IPS DF 6.9 (cell line): ENCODE measurements at regions not wholly inside any gene's neighbourhood (a gene's known extent, or its start where the extent isn't known, plus 50 kb on each side); places are given as distances from the start of the nearest gene placed in this dataset.

Experiments
- DNase-seq: peaks from one replicate; pipeline ENCODE4 v3.0.0-alpha.2; 2013; ENCODE audit warnings: low read depth, low spot score
- H3K27ac ChIP-seq: one replicate; pipeline ENCODE4 v1.5.1; 2013; ENCODE audit warnings: low read length, control low read depth
- H3K27me3 ChIP-seq: 2 replicates; pipeline ENCODE4 v1.6.1; 2013; ENCODE audit warnings: mild to moderate bottlenecking, low read length; ENCODE audit not compliant: control insufficient read depth, insufficient read depth
- H3K36me3 ChIP-seq: 2 replicates; pipeline ENCODE4 v1.6.1; 2013; ENCODE audit warnings: low read length; ENCODE audit not compliant: control insufficient read depth, insufficient read depth
- H3K4me1 ChIP-seq: 2 replicates; pipeline ENCODE4 v1.6.1; 2013; ENCODE audit warnings: low read length; ENCODE audit not compliant: control insufficient read depth, insufficient read depth
- H3K4me3 ChIP-seq: 2 replicates; pipeline ENCODE4 v1.5.1; 2013; ENCODE audit warnings: mild to moderate bottlenecking, low read length
- H3K9me3 ChIP-seq: 2 replicates; pipeline ENCODE4 v1.6.1; 2013; ENCODE audit warnings: low read length, inconsistent platforms; ENCODE audit not compliant: control insufficient read depth, insufficient read depth
- WGBS: extraction: QIAGEN DNeasy Blood & Tissue Kit; methylation state at CpG from one replicate; pipeline ENCODE4 v1.1.7; 2013; ENCODE audit warnings: mixed read lengths, missing lambda C conversion rate; ENCODE audit not compliant: insufficient read length, insufficient coverage; 5-methylcytosine and 5-hydroxymethylcytosine counted together

DNA sequence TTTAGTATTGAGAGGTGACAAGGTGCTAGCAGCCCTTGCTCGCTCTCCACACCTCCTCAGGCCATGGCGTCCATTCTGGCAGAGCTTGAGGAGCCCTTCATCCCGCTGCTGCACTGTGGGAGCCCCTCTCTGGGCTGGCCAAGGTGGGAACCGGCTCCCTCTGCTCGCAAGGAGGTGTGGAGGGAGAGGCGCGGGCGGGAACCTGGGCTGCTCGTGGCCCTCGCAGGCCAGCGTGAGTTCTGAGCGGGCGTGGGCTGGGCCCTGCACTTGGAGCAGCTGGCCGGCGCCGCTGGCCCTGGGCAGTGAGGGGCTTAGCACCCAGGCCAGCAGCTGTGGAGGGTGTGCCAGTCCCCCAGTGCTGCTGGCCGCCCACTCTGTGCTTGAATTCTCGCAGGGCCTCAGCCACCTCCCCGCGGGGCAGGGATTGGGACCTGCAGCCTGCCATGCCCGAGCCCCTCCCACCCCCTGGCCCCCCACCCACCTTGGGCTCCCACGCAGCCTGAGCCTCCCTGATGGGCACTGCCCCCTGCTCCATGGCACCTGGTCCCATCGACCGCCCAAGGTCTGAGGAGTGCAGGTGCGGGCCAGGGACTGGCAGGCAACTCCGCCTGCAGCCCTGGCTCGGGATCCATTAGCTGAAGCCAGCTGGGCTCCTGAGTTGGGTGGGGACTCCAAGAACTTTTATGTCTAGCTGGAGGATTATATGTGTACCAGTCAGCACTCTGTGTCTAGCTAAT lies 785.2 kb downstream of the DIPK2A start:
- no peaks in the 10 kb centered on the region for H3K36me3 ChIP-seq
- no peak overlapping the region; the same call in 1 of the 2 replicates for H3K4me3 ChIP-seq
- DNase-seq: no peak
- H3K27me3 ChIP-seq: no peaks in the 10 kb centered on the region
- WGBS: no CpG with 5 or more reads among the region's 27 CpGs
- H3K4me1 ChIP-seq: no peaks in the 10 kb centered on the region
- H3K9me3 ChIP-seq: peaks cover 1% of the 10 kb centered on the region; the same call in 1 of the 2 replicates
- no peak overlapping the region for H3K27ac ChIP-seq

- Histone ChIP-seq H3K27ac (no peak overlapping the region), H3K27me3 (no peaks in the 10 kb centered on the region), H3K4me3 (no peak overlapping the region), H3K9me3 (peaks cover 1% of the 10 kb centered on the region; the same call in 1 of the 2 replicates), H3K4me1 (no peaks in the 10 kb centered on the region), H3K36me3 (no peaks in the 10 kb centered on the region)
- no peak for DNase-seq
- WGBS: no CpG with 5 or more reads among the region's 2 CpGs
Measured at GRCh38 chr3:144760831-144761230, 789.2 kb downstream of the DIPK2A start.

- WGBS: no CpG with 5 or more reads among the region's 1 CpG
- H3K4me1 ChIP-seq: no peaks in the 10 kb centered on the region
- no peak for DNase-seq
- H3K27ac ChIP-seq: no peak overlapping the region
- H3K36me3 ChIP-seq: no peaks in the 10 kb centered on the region
- H3K4me3 ChIP-seq: no peak overlapping the region
- H3K27me3 ChIP-seq: no peaks in the 10 kb centered on the region
- no peaks in the 10 kb centered on the region for H3K9me3 ChIP-seq
Measured at GRCh38 chr3:144762091-144762490, 790.5 kb downstream of the DIPK2A start.

DNA sequence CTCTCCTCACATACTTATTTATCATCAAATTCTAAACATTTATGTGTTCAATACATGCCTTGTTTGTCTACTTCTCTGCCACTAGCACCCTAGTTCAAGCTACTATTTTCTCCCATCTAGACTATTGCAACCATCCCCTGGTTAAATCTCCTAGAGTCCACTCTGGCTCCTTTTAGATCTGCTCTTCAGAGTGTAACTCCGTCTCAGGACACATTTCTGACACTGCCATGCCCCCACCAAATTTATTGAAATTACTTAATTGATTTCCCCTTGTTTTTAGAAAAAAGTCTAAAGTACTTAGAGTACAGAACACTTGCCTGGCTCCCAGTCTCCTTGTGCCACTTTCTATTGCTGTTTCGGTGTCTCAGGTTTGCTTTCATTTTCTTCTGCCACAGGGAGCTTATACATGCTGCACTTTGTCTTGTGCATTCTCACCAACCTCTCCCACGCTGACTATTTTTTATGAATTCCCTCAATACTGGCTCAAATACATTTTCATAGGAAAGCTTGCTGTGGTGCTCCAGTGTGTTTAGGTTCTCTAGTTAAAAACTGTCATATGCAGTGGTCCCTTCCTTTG lies 792.3 kb downstream of the DIPK2A start:
- Histone ChIP-seq H3K27ac (no peak overlapping the region), H3K4me1 (no peaks in the 10 kb centered on the region), H3K9me3 (no peaks in the 10 kb centered on the region), H3K27me3 (no peaks in the 10 kb centered on the region), H3K36me3 (no peaks in the 10 kb centered on the region), H3K4me3 (no peak overlapping the region)
- DNase-seq: no peak
- WGBS: no CpG with 5 or more reads among the region's 3 CpGs

DNA sequence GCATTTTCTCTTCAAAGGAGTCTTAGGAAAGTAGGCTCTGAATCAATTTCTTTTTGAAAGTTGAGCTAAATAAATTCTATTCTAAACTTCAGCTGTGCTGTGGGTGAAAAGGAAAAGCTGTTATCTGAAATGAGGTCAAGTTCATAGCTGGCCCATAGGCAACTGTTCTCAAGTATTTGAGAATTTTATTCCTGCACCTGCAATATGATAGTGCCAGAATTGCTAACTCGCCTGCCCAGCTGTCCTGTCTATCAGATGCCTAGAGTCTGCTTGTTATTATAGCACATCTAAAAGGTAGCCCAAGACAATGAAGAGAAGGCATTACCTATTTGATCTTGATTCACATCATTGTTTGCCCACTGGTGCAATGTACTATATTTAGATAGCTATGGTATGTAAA lies 798.7 kb downstream of the DIPK2A start:
- no CpG with 5 or more reads among the region's 1 CpG for WGBS
- Histone ChIP-seq H3K4me1 (no peaks in the 10 kb centered on the region), H3K9me3 (no peaks in the 10 kb centered on the region), H3K4me3 (no peak overlapping the region), H3K27ac (no peak overlapping the region), H3K36me3 (no peaks in the 10 kb centered on the region), H3K27me3 (no peaks in the 10 kb centered on the region)
- DNase-seq: no peak

- H3K27ac ChIP-seq: no peak overlapping the region
- H3K27me3 ChIP-seq: no peaks in the 10 kb centered on the region
- DNase-seq: peak; percentile 5
- no CpG with 5 or more reads among the region's 1 CpG for WGBS
- H3K4me3 ChIP-seq: no peak overlapping the region
- H3K9me3 ChIP-seq: no peaks in the 10 kb centered on the region
- no peaks in the 10 kb centered on the region for H3K36me3 ChIP-seq
- no peaks in the 10 kb centered on the region for H3K4me1 ChIP-seq
Measured at GRCh38 chr3:144770915-144771351, 799.3 kb downstream of the DIPK2A start.

DNA sequence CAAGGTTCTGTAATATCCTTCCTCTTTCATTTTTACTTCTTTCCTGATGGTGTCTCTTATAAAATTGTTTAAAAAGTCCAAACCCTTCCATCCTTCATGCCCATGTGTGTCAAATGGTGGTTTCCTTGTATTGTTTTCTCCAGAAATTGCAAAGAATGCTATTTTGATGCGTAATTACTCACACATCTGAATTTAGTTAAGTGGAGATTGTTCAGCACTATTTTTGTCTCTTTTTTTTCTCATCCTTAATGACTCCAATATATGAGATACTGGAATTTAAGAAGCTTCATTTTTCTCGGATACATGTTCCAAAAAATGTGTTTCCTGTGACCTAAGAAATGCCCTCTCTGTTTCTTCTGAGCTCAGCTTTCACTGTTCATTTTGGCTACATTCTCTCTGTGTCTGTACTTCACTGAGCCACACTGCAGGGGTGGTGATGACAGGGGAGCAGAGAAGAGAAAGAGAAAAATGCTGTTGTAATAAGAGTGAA lies 799.8 kb downstream of the DIPK2A start:
- H3K27me3 ChIP-seq: no peaks in the 10 kb centered on the region
- H3K4me1 ChIP-seq: no peaks in the 10 kb centered on the region
- no peaks in the 10 kb centered on the region for H3K36me3 ChIP-seq
- WGBS: no CpG with 5 or more reads among the region's 2 CpGs
- DNase-seq: no peak
- H3K9me3 ChIP-seq: no peaks in the 10 kb centered on the region
- H3K4me3 ChIP-seq: no peak overlapping the region
- no peak overlapping the region for H3K27ac ChIP-seq

- WGBS: 100% methylated on average over 1 of the region's 3 CpGs
Measured at GRCh38 chr3:144772372-144772771, 800.7 kb downstream of the DIPK2A start.

GRCh38 chr3:144773350-144773749 lies 801.7 kb downstream of the DIPK2A start:
- no CpG with 5 or more reads among the region's 4 CpGs for WGBS
- Histone ChIP-seq H3K36me3 (no peaks in the 10 kb centered on the region), H3K27me3 (no peaks in the 10 kb centered on the region), H3K9me3 (no peaks in the 10 kb centered on the region), H3K27ac (no peak overlapping the region), H3K4me3 (no peak overlapping the region), H3K4me1 (no peaks in the 10 kb centered on the region)
- DNase-seq: no peak

More at GRCh38 chr3:144772372-144772771, 800.7 kb downstream of the DIPK2A start:
- no peaks in the 10 kb centered on the region for H3K36me3 ChIP-seq
- no peak overlapping the region for H3K27ac ChIP-seq
- no peaks in the 10 kb centered on the region for H3K27me3 ChIP-seq
- no peak for DNase-seq
- no peaks in the 10 kb centered on the region for H3K4me1 ChIP-seq
- no peak overlapping the region for H3K4me3 ChIP-seq
- H3K9me3 ChIP-seq: no peaks in the 10 kb centered on the region

DNA sequence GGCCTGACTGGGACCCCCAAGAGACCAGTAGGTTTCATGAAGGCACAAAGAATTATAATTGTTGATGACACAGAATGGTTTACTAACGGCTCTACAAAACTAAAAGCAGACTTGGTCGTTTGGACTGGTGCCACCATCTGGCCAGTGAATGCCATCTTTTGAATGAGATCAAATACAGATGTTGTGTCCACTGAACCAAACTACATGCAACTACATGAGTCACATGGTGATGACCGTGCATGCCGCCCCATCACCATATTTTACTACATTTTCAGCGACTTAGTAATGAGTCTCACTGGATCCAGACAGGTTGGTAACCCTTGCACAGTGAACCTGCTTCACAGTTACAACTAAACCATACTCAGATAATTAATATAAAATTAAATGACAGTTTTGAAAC lies 803.3 kb downstream of the DIPK2A start:
- H3K4me3 ChIP-seq: no peak overlapping the region
- WGBS: no CpG with 5 or more reads among the region's 5 CpGs
- H3K36me3 ChIP-seq: no peaks in the 10 kb centered on the region
- H3K4me1 ChIP-seq: no peaks in the 10 kb centered on the region
- DNase-seq: no peak
- no peaks in the 10 kb centered on the region for H3K27me3 ChIP-seq
- H3K27ac ChIP-seq: no peak overlapping the region
- H3K9me3 ChIP-seq: no peaks in the 10 kb centered on the region

GRCh38 chr3:144775551-144775950 lies 803.9 kb downstream of the DIPK2A start:
- Histone ChIP-seq H3K27ac (no peak overlapping the region), H3K36me3 (no peaks in the 10 kb centered on the region), H3K27me3 (no peaks in the 10 kb centered on the region), H3K9me3 (no peaks in the 10 kb centered on the region), H3K4me3 (no peak overlapping the region), H3K4me1 (no peaks in the 10 kb centered on the region)
- DNase-seq: no peak
